NCI-H524 (cell line): ENCODE measurements at regions not wholly inside any gene's neighbourhood (a gene's known extent, or its start where the extent isn't known, plus 50 kb on each side); places are given as distances from the start of the nearest gene placed in this dataset.
A peak's percentile ranks its signal among the peaks of the same experiment; 100 is the strongest.
"Not testable (repeated sequence)": the region's sequence is repeated elsewhere in the genome, so short reads cannot be mapped to it uniquely, and the experiment has no call there.

Experiments
- DNase-seq, 2 experiments: peaks; one replicate each; lab custom pipeline; 2025; lab: John Stamatoyannopoulos, UW

DNA sequence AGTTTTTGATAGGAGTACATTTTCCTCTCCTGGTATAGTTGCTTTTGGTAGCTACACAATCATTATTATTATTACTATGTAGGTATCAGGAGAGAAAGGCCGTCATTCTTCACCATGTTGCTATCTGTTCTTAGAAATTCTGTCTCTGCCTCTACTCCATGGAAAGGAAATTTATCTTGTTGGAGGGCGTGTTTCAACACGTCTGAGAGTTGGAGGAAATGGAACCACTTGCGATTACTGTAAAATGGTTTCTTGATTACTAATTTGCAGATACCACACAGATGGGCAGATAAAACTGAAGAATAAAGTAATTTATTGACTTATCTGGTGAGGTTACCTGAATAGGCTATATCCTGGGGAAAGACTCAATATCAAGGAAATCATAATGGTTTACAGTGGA lies 488.4 kb downstream of the NR2F2 start:
- no peak for DNase-seq

DNA sequence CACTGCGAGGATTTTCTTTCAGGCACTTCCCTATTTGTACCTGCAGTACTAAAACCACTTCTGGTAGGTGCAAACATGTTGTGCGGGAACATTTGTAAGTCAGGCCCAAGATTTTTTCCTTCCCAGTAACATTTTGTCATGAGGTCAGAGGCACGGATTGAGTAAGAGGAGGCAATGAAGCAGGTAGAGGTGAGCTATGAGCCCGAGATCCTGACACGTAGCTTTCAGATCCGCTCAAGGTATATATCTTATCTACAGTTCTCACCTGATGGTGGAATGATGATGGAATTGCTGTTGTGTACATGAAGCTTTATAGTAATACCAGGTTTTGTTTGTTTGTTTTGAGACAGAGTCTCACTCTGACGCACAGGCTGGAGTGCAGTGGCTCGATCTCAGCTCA lies 497.5 kb downstream of the NR2F2 start:
- no peak for DNase-seq

DNA sequence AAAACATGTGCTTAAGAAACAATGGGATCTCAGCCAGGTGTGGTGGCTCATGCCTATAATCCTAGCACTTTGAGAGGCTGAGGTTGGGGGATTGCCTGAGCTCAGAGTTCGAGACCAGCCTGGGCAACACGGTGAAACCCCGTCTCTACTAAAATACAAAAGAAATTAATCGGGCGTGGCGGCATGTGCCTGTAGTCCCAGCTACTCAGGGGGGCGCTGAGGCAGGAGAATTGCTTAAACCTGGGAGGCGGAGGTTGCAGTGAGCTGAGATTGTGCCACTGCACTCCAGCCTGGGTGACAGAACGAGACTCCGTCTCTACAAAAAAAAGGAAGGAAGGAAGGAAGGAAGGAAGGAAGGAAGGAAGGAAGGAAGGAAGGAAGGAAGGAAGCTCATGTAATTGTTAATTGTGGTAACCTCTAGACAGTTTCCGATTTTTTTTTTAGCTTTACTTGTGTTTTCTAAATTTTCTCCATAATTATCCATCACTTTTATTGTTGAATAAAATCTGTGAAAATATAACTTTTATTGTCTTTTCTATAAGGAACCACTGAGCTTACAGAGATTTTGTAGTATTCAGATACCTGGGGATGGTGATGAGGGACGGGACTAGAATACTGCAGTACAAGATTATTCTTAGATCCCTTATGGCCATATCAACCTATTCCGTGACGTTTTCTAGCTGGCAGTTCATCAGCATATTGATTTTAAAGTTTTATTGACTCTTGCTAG lies 506.9 kb downstream of the NR2F2 start:
- DNase-seq, result no peak

DNA sequence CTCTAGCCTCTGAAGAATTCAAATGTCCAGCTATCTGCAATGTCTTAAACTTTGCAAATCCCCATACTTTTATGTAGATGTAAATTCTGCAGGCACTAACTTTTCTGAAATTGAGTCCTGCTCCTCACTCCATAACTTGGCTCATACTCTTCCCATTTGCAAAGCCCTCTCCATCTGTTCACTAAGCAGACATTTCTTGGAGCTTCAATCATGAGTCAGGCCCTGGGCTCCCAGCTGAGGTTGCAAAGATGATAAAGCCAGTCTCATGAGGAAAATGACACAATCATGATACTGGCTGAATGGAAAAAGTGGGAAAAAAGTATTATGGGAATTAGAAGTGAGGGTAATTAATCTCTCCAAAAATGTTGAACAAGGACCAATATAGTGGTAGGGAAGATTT lies 507.6 kb downstream of the NR2F2 start:
- no peak for DNase-seq

DNA sequence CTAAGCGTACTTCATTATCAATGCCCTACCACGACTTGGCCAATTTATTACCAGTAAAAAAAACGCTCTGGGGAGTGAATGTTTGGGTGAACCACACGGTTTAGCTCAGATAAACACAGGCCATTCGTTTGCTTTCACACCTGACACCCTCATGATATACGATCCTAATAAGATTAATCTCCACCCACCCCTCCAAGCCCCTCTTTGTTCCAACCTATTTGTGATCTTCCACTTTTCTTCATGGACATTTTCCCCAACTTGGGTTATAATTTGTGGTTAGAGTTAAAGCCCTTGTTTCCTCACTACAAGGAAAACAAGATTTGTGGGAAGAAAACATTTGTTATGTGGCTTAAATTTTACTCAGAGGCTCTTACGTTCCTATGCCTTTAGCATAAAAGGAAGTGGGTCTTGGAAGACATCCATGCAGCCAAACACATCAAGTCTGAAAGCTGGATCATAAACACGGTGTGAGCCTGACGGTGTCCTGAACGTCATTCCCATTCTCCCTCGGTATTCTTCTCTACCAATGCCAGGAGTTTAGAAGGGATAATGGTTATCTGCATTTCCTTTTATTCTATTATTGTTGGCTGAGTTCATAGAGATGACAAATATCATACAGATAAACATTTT lies 518.9 kb downstream of the NR2F2 start:
- DNase-seq, result peak in 1 of 2 experiments; percentile 29

DNA sequence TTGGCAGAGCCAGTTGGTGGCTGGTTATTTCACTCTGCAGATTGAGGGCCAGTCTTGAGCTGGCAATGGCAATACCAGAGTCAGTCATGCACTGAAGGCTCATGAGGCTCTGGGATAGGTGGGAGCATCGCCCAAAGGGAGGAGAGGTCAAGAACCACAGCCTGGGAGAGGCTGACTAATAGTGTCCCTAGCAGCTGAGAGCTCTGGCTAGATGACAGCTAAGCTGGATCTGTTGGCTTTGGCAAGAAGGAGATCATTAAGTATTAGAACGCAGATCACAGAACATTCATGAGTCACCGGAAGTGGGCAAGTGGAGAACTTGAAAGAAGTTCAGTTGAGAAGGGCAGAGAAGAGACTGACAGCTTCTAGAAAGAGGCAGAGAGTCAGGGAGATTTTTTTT lies 521.1 kb downstream of the NR2F2 start:
- no peak for DNase-seq

DNA sequence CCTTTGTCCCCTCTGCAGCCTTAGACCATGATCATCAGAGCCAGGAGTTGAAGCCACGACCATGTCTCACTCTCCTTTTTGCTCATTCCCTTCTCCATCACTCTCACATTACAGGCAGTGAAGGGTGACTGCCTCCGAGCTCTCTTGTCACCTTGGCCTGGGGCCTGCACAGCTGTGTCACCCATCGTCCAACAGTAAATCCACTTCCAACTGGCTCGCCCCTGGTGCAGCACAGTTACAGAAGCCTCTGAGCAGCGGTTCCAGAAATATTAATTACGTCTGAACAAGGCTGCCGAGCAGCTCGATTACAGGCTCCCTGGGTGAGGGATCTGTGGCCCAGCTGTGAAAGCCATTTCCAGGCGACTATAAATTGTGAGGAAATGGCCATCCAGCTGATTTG lies 528.2 kb downstream of the NR2F2 start:
- no peak for DNase-seq

DNA sequence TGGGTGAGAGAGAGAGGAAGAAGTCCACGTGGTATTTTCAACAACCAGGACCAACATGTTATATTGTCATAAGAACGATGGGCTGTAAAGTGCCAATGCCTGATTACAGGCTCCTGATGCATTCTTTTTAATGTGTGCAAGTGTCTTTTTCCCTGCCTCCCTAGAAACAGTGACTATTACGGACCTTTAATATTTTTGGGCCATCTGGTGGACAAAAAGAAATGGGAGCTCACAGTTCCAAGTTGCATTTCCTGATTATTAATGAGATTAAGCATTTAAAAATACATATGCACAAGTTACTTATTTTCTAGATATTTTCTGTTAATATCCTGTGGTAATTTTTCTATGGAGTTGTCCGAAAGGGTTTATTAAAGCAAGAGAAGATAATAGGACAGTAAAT lies 530.2 kb downstream of the NR2F2 start:
- peak in 1 of 2 experiments; percentile 24 for DNase-seq

DNA sequence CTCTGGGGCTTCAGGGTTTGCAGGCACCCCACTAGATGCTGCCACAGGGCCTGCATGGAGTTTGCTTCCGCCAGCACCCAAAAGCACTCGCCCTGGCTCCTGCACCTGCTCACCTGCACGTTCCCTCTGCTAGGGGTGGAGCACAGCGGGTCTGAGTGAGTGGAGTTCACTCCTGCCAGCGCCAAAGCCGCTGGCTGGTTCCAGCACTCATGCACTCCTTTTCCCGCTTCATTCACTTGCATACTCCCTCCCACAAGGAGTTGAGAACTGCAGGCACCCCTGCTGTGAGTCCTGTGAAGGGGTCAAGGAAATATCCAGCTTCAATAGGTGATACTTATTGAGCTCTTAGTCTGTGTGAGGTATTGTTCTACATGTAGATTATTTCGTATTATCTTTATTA lies 537.5 kb downstream of the NR2F2 start:
- DNase-seq, result no peak

DNA sequence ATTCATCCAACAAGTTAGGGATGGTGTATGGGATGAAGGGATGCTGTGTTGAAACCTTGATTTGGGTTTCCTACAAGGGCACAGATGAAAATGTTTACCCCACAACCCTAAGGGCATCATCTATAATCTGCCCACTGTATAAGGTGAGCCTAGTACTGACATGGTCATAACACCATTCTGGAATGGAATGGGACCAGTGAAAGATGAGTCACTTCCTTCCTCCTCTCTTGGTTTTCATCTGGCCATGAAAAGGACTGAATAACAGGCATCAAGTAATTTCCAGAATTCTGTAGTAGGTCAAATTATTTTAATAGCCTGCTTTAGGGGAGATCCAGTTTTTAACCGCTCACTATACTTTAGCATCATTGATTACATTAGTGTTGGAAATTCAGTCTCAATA lies 538.6 kb downstream of the NR2F2 start:
- DNase-seq, result no peak

DNA sequence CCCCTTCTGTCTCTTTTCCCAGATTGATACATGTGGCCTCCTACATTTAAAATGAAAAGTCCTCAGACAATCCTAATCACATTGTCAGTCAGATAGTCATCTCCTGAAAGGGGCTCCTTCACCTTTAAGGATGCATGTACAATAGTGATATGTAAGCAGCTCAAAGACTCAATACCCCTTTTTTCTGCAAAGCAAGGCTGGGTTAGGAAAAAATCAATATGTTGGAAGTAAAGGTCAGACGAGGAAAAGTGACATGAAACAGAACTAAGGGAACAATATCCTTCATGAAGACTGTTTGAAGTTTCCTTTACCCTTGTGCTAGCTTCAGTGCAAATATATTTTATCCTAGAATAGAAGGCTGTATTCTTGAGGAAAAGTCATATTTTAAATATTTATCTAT lies 539.3 kb downstream of the NR2F2 start:
- DNase-seq, result no peak

DNA sequence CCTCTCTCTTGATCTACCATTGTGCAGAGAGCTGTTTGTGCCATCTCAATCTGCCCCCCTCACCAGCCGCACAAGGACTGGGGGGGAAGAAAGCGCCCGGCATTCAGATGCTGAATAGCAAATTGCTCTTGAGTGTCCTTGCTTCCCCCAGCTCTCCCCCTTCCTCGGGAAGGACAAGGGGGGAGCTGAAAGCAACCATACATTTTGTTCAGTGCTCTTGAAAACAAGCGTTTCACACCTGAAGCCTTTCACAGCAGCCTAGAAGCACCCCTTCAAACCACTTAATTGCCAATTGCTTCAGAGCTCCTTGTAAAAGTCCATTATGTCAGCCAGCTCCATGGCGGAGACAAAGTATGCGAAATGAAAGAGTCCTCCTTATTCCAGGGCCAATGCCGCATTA lies 540.1 kb downstream of the NR2F2 start:
- no peak for DNase-seq

DNA sequence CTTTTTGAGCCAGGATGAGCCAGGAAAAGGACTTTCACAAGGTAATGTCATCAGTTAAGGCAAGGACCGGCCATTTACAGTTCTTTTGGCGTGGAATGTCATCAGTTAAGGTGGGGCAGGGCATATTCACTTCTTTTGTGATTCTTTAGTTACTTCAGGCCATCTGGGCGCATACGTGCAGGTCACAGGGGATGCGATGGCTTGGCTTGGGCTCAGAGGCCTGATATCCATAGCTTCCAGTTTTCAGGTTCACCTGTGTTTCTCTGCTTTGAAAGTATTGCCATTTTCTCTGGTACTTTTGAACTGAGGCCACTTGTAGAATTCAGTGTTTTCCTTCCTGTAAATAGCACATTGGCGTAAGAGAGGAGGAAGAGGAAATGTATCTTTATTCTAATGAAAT lies 546.9 kb downstream of the NR2F2 start:
- DNase-seq, result not testable (repeated sequence)

DNA sequence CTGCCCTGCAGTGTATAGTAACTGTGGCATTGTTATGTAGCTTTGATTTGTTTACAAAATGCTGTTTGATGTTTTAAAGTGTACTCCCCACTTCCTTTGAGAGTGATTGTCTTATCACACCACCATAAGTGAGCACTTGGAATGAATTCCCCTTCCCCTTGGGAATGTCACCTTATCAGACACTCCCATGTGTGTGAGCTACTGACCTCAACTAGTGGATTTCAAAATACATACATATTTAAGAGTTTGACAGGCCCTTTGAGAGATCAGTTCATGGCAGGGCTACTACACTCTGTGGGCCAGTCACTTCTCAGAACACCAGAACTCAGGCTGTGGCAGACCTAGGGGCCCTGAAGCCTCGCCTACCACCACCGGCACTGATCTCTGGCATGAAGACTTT lies 547.6 kb downstream of the NR2F2 start:
- DNase-seq, result no peak

DNA sequence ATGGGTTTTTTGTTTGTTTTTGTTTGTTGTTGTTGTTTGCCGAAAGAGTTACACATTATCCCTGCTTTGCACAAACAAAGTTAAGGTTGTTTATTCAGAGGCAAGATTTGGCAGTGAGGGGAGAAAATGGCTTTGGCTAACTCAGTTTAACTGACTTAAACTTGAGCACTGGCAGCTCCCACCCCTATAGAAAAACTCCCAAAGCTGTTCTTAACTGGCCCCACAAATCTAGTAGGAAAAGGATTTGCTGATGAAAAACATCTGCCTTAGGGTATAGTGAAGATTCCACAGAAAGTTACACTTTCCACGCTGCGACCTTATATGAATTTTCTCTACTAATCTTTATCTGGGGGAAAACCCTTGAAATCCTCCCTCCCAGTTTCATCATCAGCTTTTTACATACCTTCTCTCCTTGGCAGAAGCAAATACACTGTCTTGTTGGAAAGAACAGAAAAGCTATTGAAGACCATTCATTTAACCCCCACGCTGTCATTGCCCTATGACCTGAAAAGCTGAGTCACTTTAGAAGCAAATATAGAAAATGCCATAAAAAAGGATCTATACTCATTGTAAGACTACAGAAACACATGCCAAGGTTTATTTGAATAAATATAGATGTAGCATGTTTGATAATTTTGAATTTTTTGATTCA lies 551.7 kb downstream of the NR2F2 start:
- DNase-seq, result no peak

DNA sequence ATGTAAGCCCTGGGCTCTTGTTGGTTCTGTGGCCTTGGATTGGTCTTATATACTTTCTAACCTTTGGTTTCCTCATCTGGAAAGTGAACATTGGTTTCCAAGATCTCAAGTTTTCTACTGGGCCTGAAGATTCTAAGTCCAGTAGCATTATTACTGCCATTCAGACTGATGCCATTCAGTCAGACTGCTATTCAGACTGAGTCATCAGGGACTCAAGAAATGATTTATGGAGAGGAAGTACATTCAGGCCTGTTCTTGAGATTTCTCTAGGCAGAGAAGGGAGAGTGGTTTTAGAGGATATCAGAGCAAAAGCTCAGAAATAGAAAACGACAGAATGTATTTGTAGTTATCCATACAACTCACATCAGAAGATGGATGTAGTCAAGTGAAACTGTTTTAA lies 557.2 kb downstream of the NR2F2 start:
- DNase-seq, result no peak

DNA sequence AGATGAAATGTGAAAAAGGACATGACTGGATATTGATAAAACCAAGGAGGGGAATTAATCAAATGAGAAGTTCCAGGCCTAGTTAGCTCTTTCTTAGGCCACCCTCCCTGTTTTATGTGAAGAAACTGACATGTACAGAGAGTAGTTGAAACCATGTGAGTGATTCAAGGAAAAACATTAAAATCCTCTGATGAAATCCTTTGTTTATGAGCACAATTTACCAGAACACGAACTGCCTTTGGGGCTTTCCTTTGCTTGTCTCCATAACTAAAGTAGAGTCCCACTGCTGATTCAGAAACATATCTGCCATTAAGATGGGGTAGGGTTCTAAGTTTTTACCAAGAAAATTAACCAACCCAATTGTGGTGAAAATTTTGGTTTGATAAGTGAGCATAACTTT lies 558.3 kb downstream of the NR2F2 start:
- no peak for DNase-seq

DNA sequence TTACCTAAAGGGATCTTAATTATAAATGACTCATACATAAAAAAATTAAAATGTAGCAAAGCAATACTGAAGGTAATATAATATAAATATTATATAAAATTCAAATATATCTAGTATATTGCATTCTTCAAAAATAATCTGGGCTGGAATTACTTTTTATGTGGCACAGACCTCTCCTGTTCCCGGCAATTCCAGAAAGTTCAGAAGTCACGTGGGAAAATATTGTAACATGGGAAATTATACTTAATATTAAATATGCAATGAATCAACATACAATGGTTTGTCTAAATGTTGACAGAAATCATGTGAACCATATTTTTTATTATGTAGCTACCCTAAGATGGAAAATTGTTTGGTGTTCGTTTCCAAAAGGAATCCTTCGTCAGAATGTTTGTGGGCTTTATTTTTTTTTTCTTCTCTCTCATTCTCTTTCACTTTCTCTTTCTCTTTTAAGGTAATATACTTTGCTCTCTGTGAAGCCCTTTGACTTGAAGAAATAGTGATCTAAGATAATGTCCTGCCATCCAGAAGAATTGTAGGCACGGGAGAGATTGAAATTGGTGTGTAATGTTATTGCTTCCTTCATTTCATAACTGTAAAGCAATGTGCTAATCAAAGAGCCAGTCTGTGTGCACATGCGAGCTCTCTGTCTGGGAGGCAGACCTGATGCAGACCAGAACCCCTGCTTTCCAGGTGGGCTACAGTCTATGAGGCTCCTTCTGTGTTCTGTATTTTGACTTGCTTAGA lies 559.4 kb downstream of the NR2F2 start:
- DNase-seq, result no peak

DNA sequence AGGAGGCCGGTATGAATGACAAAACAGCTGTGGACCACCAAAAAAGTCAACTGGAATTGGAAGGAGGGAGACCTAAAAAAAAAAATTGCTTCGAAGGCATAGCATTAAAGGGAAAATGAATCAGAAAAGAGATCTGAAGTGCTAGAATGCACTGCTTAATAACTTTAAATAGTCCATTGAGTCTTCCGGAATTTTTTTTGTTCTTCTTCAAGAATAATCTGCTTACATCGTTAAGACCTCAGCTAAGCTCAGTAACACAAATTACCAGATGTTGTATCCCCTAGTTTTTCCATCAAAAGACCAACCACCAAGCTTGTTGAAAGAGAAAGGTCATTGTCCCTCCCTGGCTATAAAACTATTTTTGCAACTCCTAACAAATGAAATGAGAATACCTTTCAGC lies 560.5 kb downstream of the NR2F2 start:
- DNase-seq, result no peak

DNA sequence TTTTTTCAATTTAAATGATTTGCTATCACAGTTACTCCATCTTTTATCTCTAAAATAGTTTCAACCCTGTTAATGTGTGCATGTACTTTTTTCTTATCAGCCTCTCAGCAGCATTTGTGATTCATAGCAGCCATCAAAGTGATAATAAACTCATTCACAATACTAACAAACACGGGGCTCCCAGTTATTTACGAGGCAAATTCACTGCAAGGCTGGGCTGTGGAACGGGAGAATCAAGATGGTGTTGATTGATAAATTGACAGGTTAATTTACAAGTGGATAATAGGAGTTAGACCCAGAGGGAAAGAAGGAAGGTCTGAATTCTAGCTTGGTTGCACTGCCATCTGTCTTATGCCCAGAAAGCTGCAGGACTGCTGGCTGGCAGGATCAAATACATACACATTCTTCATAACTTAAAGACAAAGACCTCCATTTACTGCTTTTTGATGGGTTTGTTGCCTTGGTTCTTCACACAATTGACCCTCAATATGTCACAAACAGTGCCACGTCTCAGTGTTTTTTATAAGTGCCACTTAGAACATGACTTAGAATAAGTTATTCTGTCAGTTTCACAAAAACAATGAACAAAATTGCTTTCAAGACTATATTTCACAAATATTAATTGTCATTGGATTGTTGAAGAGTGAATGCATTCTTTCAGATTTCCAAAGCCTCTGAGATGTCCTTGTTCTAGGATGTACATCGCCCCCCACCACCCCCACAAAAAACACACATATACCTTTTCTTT lies 562.8 kb downstream of the NR2F2 start:
- DNase-seq, result peak; percentile 20 to 56

DNA sequence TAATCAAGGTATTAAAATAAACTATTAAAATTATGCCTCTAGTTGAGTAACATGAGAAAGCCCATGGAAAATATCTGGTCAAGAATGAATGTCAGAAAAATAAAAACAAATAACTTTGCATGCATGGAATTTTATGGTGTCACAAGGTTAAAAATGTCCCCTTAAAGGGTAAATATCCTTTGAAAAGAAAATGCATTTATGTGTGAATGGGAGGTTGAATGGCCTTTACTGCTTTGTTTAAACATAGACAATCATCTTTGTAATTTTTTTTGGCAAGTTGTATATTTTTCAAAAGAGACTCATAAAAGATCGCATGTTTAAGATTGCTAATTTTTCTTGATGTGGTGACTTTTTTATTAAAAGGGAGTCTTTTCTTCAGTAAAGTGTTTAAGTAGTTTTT lies 564.2 kb downstream of the NR2F2 start:
- DNase-seq, result no peak

DNA sequence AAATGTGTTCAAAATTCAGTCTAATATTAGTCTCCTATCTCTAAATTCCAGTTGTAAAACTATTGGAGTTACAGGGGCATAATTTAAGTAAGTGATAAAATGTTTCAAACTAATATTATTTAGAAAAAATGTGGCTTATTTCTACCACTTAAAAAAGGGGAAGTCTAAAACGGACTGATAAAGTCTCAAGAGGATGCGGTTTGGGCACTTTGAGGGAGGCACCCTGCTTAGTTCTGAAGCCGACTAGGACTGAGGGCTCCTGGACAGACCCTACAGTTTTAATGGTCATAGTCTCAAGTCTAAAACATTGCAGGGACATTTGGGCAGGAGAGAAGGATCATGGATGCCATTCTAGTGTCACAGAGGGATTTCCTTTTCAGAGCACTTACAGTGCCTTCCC lies 566.3 kb downstream of the NR2F2 start:
- no peak for DNase-seq
